ENCODE measurements at regions not wholly inside any gene's neighbourhood (a gene's known extent, or its start where the extent isn't known, plus 50 kb on each side); places are given as distances from the start of the nearest gene placed in this dataset.

- no peak for DNase-seq (ENCODE audit: low spot score)
These were observed 186.6 kb upstream of the RMST start for GRCh38 chr12:97275728-97276590.

- no peak for DNase-seq (ENCODE audit: low spot score)
These were observed 185.8 kb upstream of the RMST start for GRCh38 chr12:97276661-97277429.

- DNase-seq (ENCODE audit: low spot score): no peak
These were observed 179.3 kb upstream of the RMST start for GRCh38 chr12:97283297-97283696.

GRCh38 chr12:97288531-97288930 is 174.1 kb upstream of the RMST start:
- DNase-seq (ENCODE audit: low spot score): no peak

GRCh38 chr12:97292588-97292987 is 170.0 kb upstream of the RMST start:
- no peak for DNase-seq (ENCODE audit: low spot score)

- DNase-seq (ENCODE audit: low spot score): no peak
These were observed 169.1 kb upstream of the RMST start for GRCh38 chr12:97293541-97293940.

- no peak for DNase-seq (ENCODE audit: low spot score)
These were observed 162.8 kb upstream of the RMST start for GRCh38 chr12:97299847-97300246.

GRCh38 chr12:97300431-97300830 is 162.2 kb upstream of the RMST start:
- no peak for DNase-seq (ENCODE audit: low spot score)

- no peak for DNase-seq (ENCODE audit: low spot score)
These were observed 161.7 kb upstream of the RMST start for GRCh38 chr12:97300891-97301290.

- DNase-seq (ENCODE audit: low spot score): no peak
These were observed 161.0 kb upstream of the RMST start for GRCh38 chr12:97301576-97301975.

GRCh38 chr12:97305651-97306050 is 157.0 kb upstream of the RMST start:
- DNase-seq (ENCODE audit: low spot score): no peak

GRCh38 chr12:97306147-97306546 is 156.5 kb upstream of the RMST start:
- DNase-seq (ENCODE audit: low spot score): no peak

- DNase-seq (ENCODE audit: low spot score): peak; percentile 26
These were observed 153.9 kb upstream of the RMST start for GRCh38 chr12:97308576-97309198.

- DNase-seq (ENCODE audit: low spot score): no peak
These were observed 152.7 kb upstream of the RMST start for GRCh38 chr12:97309921-97310320.

GRCh38 chr12:97312570-97313135 is 150.0 kb upstream of the RMST start:
- DNase-seq (ENCODE audit: low spot score): no peak

- DNase-seq (ENCODE audit: low spot score): no peak
These were observed 149.0 kb upstream of the RMST start for GRCh38 chr12:97313471-97314190.

GRCh38 chr12:97316321-97316720 is 146.3 kb upstream of the RMST start:
- DNase-seq (ENCODE audit: low spot score): no peak

GRCh38 chr12:97321621-97322020 is 141.0 kb upstream of the RMST start:
- DNase-seq (ENCODE audit: low spot score): no peak

- DNase-seq (ENCODE audit: low spot score): no peak
These were observed 140.2 kb upstream of the RMST start for GRCh38 chr12:97322388-97322787.

- DNase-seq (ENCODE audit: low spot score): no peak
These were observed 139.4 kb upstream of the RMST start for GRCh38 chr12:97323154-97323553.

- DNase-seq (ENCODE audit: low spot score): no peak
These were observed 138.1 kb upstream of the RMST start for GRCh38 chr12:97324471-97324870.

- DNase-seq (ENCODE audit: low spot score): no peak
These were observed 127.5 kb upstream of the RMST start for GRCh38 chr12:97335115-97335514.
